Endothelial cell of umbilical vein (primary cell): ENCODE measurements at regions not wholly inside any gene's neighbourhood (a gene's known extent, or its start where the extent isn't known, plus 50 kb on each side); places are given as distances from the start of the nearest gene placed in this dataset.
"Not testable (repeated sequence)": the region's sequence is repeated elsewhere in the genome, so short reads cannot be mapped to it uniquely, and the experiment has no call there.

Source experiments
- CTCF ChIP-seq, 2 donors: IDR thresholded peaks; 1 replicate in 1 of 2; 2 replicates in 1 of 2; pipeline ENCODE4 v1.5.1; 2011; ENCODE audit warnings: low read length in 2 of 2, mild to moderate bottlenecking in 2 of 2, moderate library complexity in 2 of 2, control low read depth in 1 of 2, inconsistent platforms in 1 of 2, low read depth in 1 of 2; ENCODE audit not compliant: insufficient read depth in 1 of 2; ENCODE audit errors: extremely low read depth in 1 of 2
- EZH2 ChIP-seq: IDR thresholded peaks from 2 replicates; pipeline ENCODE4 v1.6.1; 2012; ENCODE audit warnings: borderline replicate concordance, low read depth, mild to moderate bottlenecking, moderate library complexity, low read length, inconsistent platforms; ENCODE audit not compliant: severe bottlenecking
- FOS ChIP-seq: IDR thresholded peaks from 2 replicates; pipeline ENCODE4 v1.6.1; 2011; ENCODE audit warnings: mild to moderate bottlenecking, low read length, moderate library complexity, borderline replicate concordance; ENCODE audit not compliant: insufficient read depth
- MAX ChIP-seq: IDR thresholded peaks from 2 replicates; pipeline ENCODE4 v1.6.1; 2011; ENCODE audit not compliant: insufficient read depth, insufficient read length
- POLR2A ChIP-seq: IDR thresholded peaks from 2 replicates; pipeline ENCODE4 v1.6.1; 2012; ENCODE audit warnings: low read depth, mild to moderate bottlenecking, control low read depth, low read length
- POLR2AphosphoS5 ChIP-seq: IDR thresholded peaks from 2 replicates; pipeline ENCODE4 v1.6.1; 2012; ENCODE audit warnings: low read depth, mild to moderate bottlenecking, control low read depth, low read length, moderate library complexity; ENCODE audit not compliant: insufficient read depth

GRCh38 chr16:16607401-16608082 is 228.6 kb downstream of the NPIPA7 start:
- TF ChIP-seq CTCF (IDR thresholded peaks at IDR 0.05; ENCODE audit: extremely low read depth in 1 of 2, insufficient read depth in 1 of 2, low read depth in 1 of 2, low read length in 2 of 2); EZH2; POLR2A; MAX; POLR2AphosphoS5; FOS: not testable (repeated sequence)
